ENCODE measurements at regions not wholly inside any gene's neighbourhood (a gene's known extent, or its start where the extent isn't known, plus 50 kb on each side); places are given as distances from the start of the nearest gene placed in this dataset.

DNA sequence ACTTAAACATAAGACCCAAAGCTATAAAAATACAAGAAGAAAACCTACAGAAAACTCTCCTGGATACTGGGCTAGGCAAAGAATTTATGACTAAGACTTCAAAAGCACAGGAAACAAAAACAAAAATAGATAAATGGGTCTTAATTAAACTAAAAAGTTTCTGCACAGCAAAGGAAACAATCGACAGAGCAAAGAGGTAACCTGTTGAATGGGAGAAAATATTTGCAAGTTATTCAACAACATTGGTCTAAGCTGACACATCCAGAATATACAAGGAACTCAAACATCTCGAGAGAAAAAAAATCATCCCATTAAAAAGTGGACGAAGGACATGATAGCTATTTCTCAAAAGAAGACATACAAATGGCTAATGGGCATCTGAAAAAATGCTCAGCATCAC is 72.3 kb upstream of the RBBP8 start:
- TF ChIP-seq POLR2A (IDR thresholded peaks at IDR 0.05; ENCODE audit: low read length) (no peak), GATA1 (IDR thresholded peaks at IDR 0.05; ENCODE audit: low read depth, low read length) (no peak)

DNA sequence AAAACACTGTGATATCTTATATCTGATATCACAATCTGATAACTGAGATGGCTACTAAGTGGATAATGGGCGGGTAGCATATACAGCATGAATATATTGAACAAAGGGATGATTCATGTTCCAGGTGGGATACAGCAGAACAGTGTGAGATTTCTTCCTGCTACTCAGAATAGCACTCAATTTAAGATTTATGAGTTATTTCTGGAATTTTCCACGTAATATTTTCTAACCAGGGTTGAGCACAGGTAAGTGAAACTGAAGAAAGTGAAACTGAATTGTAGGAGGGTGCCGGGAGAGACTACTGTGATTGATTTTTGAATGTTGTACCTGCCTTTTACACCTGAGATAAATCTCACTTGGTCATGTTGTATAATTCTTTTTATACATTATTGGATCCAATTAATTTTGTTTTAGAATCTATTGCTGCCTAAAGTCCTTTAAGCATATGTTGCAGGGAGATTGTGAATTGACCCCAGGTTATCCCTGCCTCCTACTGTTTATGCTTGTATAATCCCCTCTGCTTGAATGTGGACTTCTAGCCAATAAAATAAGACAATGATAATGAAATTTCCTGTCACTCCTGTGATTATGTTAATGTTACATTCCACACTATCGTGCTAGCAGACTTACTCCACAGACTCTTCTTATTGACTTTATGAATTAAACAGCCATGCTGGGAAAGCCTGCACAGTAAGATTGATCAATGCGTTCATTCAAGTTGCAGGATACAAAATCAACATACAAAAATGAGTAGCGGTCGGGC is 67.6 kb upstream of the RBBP8 start:
- no peak for DNase-seq
- TF ChIP-seq GATA1 (IDR thresholded peaks at IDR 0.05; ENCODE audit: low read depth, low read length), result no peak
- TF ChIP-seq POLR2A (IDR thresholded peaks at IDR 0.05; ENCODE audit: low read length), result no peak

More for the DNA sequence above, 72.3 kb upstream of the RBBP8 start:
- no peak for DNase-seq

DNA sequence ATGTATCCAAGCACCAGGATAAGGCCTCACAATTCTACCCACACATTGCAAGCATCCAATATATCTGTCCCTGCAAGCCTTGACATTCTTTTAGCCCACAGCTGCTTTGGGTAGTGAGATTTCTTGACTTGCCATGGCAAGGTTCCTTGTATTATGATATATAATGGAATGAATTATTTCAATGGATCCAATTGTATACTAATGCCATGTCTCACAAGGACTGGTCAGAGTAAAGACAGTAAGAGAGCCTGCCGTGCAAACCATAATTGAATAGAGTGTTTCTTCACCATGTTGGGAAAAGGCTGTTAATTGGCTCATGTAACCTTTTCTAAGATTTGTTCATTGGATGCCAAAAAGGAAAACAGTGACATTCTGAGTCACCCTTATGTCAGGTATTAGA is 64.3 kb upstream of the RBBP8 start:
- TF ChIP-seq POLR2A (IDR thresholded peaks at IDR 0.05; ENCODE audit: low read length) (no peak), GATA1 (IDR thresholded peaks at IDR 0.05; ENCODE audit: low read depth, low read length) (no peak)
- DNase-seq, result no peak

DNA sequence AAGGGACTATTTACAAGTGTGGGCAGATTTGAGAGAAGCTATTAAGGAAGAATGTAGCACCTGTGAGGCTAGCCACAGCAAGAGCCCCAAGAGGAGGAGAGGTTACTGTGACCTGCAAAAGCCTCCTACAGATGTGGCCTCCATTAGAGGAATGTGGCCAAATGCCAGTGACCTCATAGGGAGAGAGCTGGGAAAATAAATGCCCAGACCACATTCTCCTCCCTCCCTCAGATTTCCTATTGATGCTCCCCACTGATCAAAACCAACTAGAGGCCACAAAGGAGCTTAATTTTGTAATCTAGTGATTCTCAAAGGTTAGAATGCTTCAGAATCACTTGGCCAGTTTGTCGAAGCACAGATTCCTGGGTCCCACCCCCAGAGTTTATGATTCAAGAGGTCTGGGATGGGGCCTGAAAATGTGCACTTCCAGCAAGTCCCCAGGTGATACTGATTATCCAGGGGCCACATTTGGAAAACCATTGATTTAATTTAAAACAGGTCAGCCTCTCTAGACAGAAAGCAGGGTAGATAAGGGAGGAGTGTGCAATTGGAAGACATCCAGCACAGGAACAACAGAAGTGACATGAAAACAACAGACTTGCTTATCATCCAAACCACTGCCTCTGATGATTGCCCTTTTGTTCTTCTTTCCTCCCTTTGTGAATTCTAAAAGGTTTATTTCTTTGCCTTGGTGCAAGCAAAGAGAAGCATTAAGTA is 61.2 kb upstream of the RBBP8 start:
- DNase-seq, result no peak
- no peak for TF ChIP-seq POLR2A (IDR thresholded peaks at IDR 0.05; ENCODE audit: low read length)
- TF ChIP-seq GATA1 (IDR thresholded peaks at IDR 0.05; ENCODE audit: low read depth, low read length), result no peak

DNA sequence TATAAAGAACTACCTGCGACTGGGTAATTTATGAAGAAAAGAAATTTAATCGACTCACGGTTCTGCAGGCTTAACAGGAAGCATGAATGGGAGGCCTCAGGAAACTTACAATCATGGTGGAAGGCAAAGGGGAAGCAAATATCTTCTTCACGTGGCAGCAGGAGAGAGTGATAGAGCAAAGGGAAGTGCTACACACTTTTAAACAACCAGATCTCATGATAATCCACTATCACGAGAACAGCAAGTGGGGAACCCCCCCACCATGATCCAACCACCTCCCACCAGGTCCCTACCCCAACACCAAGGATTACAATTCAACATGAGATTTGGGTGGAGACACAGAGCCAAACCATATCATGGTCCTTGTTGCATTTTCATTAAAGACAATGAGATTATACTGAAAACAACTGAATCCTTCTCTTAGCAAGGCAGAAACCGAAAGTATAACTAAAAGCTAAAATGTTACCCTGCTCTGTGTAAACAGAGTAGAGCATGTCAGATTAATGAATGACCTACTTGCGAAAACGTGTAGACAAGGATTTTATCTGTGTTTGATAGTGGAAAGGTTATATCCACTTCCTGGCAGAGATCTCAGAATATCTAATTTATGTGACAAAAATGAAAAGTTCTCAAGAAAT is 60.1 kb upstream of the RBBP8 start:
- no peak for TF ChIP-seq GATA1 (IDR thresholded peaks at IDR 0.05; ENCODE audit: low read depth, low read length)
- no peak for TF ChIP-seq POLR2A (IDR thresholded peaks at IDR 0.05; ENCODE audit: low read length)
- no peak for DNase-seq

DNA sequence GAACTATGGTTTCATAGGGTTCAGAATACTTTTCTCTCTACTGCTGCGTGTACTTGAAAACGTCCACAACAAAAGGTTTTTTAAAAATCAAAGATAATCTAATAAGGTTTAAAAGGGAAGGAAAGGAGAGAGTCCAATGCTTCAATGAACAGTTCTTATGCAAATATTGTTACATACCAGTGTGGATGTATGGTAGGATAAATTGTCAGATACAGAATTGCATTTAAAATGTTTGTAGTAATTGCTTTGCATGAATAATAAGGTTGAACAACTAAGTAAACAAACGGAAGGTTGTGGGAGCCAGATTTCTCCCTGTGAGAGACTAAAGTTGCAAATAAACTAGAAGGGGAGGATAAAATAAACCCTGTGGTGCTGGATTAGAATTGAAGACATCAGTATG is 53.8 kb upstream of the RBBP8 start:
- DNase-seq, result no peak
- TF ChIP-seq GATA1 (IDR thresholded peaks at IDR 0.05; ENCODE audit: low read depth, low read length) (no peak), POLR2A (IDR thresholded peaks at IDR 0.05; ENCODE audit: low read length) (no peak)

DNA sequence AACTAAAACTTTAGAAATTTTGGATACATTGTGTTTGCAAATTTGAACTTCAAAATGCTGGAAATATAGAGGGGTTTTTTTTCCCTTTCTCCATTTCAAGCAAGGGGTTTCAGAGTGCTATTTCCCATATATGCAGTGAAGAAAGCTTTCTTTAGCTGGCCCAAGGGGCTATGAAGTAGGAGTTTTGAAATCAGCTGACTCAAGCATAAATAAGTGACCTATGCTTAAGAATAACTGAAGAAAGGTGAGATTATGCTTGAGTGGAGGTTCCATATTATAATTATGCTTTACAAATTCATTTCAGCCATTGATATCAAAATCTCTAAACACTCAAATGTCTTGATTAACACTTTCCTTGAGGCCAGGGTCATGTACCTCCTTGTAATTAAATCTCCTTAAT is 51.0 kb upstream of the RBBP8 start:
- no peak for DNase-seq

DNA sequence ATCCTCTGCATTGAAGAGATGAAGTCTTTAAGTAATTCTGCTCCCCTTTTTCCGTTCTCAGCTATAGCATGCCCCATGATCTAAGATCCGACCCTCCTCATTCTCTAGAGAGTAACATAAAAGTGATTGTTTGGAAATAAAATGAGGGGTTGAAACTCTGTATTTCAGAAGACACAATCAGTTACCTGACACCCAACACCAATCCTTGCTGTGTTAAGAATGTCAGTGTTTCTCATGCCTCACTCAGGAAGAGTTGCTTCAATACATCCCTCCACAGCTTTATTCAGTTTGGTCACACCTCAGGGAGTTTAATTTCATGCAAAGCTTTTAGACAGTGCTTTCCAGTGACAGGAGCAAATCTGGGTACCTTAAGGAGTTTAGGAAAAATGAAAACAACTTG is 49.9 kb upstream of the RBBP8 start:
- no peak for TF ChIP-seq GATA1 (IDR thresholded peaks at IDR 0.05; ENCODE audit: low read depth, low read length)
- no peak for TF ChIP-seq POLR2A (IDR thresholded peaks at IDR 0.05; ENCODE audit: low read length)
- no peak for DNase-seq

More for the DNA sequence above, 51.0 kb upstream of the RBBP8 start:
- TF ChIP-seq POLR2A (IDR thresholded peaks at IDR 0.05; ENCODE audit: low read length) (no peak), GATA1 (IDR thresholded peaks at IDR 0.05; ENCODE audit: low read depth, low read length) (no peak)

Measured in erythroblast (primary cell).